ENCODE measurements at regions not wholly inside any gene's neighbourhood (a gene's known extent, or its start where the extent isn't known, plus 50 kb on each side); places are given as distances from the start of the nearest gene placed in this dataset.

DNA sequence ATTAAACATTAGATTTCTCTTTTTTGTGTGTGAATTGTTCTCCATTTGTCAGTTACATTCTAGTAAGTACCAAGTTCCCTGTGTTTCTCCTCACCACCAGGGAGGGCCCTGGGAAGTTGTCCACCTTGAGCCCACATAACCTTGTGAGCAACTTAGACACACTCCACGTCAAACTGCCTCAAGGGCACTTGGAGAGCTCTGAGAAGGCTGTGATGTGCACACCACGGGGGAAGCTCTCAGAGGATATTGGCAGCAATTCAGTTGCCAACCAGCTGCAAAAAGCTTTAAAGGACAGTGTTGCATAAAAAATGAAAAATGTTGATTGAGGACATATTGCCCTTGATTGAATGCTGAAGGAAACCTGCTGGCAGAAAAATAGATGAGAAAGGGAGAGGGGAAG, 743.6 kb downstream of the RNF144A start:
- Histone ChIP-seq H3K4me2 (ENCODE audit: low read length) (no peak overlapping the region), H3K9ac (ENCODE audit: low read length) (no peak overlapping the region), H3K36me3 (ENCODE audit: insufficient read depth, low read length) (no peaks in the 10 kb centered on the region), H3K79me2 (replicated peaks; ENCODE audit: insufficient read depth, low read length) (no peaks in the 10 kb centered on the region), H3K4me3 (ENCODE audit: low read length) (no peak overlapping the region), H3K27ac (ENCODE audit: low read length) (no peak overlapping the region), H2AFZ (ENCODE audit: low read depth, low read length) (no peak overlapping the region), H3K9me2 (ENCODE audit: insufficient read depth, low read length) (no peaks in the 10 kb centered on the region), H3F3A (ENCODE audit: insufficient read depth, low read length, poor library complexity, severe bottlenecking) (no peaks in the 10 kb centered on the region), H3K27me3 (ENCODE audit: insufficient read depth, low read depth, low read length) (no peaks in the 10 kb centered on the region), H3K9me3 (ENCODE audit: low read length) (no peaks in the 10 kb centered on the region), H4K20me1 (ENCODE audit: insufficient read depth) (no peaks in the 10 kb centered on the region)
- TF ChIP-seq, protein P1, sequence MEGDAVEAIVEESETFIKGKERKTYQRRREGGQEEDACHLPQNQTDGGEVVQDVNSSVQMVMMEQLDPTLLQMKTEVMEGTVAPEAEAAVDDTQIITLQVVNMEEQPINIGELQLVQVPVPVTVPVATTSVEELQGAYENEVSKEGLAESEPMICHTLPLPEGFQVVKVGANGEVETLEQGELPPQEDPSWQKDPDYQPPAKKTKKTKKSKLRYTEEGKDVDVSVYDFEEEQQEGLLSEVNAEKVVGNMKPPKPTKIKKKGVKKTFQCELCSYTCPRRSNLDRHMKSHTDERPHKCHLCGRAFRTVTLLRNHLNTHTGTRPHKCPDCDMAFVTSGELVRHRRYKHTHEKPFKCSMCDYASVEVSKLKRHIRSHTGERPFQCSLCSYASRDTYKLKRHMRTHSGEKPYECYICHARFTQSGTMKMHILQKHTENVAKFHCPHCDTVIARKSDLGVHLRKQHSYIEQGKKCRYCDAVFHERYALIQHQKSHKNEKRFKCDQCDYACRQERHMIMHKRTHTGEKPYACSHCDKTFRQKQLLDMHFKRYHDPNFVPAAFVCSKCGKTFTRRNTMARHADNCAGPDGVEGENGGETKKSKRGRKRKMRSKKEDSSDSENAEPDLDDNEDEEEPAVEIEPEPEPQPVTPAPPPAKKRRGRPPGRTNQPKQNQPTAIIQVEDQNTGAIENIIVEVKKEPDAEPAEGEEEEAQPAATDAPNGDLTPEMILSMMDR (IDR thresholded peaks at IDR 0.05; ENCODE audit: poor library complexity, severe bottlenecking) = no peak
- no peak for TF ChIP-seq SMC3 (conservative IDR thresholded peaks at IDR 0.05; ENCODE audit: poor library complexity)
- no peak for TF ChIP-seq TAF1 (IDR thresholded peaks at IDR 0.05; ENCODE audit: low read depth)
- TF ChIP-seq, protein P2, sequence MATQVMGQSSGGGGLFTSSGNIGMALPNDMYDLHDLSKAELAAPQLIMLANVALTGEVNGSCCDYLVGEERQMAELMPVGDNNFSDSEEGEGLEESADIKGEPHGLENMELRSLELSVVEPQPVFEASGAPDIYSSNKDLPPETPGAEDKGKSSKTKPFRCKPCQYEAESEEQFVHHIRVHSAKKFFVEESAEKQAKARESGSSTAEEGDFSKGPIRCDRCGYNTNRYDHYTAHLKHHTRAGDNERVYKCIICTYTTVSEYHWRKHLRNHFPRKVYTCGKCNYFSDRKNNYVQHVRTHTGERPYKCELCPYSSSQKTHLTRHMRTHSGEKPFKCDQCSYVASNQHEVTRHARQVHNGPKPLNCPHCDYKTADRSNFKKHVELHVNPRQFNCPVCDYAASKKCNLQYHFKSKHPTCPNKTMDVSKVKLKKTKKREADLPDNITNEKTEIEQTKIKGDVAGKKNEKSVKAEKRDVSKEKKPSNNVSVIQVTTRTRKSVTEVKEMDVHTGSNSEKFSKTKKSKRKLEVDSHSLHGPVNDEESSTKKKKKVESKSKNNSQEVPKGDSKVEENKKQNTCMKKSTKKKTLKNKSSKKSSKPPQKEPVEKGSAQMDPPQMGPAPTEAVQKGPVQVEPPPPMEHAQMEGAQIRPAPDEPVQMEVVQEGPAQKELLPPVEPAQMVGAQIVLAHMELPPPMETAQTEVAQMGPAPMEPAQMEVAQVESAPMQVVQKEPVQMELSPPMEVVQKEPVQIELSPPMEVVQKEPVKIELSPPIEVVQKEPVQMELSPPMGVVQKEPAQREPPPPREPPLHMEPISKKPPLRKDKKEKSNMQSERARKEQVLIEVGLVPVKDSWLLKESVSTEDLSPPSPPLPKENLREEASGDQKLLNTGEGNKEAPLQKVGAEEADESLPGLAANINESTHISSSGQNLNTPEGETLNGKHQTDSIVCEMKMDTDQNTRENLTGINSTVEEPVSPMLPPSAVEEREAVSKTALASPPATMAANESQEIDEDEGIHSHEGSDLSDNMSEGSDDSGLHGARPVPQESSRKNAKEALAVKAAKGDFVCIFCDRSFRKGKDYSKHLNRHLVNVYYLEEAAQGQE (IDR thresholded peaks at IDR 0.05; ENCODE audit: borderline replicate concordance) = no peak
- no peak for TF ChIP-seq RAD21 (conservative IDR thresholded peaks at IDR 0.05)
- no peak for TF ChIP-seq EZH2 (IDR thresholded peaks at IDR 0.05; ENCODE audit: borderline replicate concordance, insufficient read depth, low read length, poor library complexity, severe bottlenecking)
- no peak for TF ChIP-seq EP300 (conservative IDR thresholded peaks at IDR 0.05; ENCODE audit: poor library complexity, severe bottlenecking)
- no peak for TF ChIP-seq MXI1 (conservative IDR thresholded peaks at IDR 0.05; ENCODE audit: poor library complexity, severe bottlenecking)
- no peak for TF ChIP-seq POLR2AphosphoS5 (IDR thresholded peaks at IDR 0.05)

DNA sequence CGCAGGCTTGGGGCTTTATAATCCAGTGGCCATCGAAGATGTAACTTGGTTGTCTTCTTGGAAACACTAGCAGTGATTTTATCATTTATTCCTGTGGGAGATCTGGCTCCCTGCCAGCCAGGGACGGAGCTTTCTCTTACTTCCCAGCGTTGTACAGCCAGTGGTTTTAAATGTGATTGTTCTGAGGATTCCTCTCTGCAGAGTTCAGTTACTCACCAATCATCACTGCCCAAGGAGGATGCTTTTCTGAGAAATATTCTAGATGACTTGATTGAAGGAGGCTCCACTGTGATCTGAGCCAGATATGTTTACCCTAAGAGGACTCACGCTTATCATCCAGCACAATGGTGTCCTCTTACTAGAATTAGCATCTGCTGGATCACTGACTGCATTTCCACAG, 744.3 kb downstream of the RNF144A start:
- H3K27ac ChIP-seq (ENCODE audit: low read length) = no peak overlapping the region
- no peaks in the 10 kb centered on the region for H3K27me3 ChIP-seq (ENCODE audit: insufficient read depth, low read depth, low read length)
- no peaks in the 10 kb centered on the region for H4K20me1 ChIP-seq (ENCODE audit: insufficient read depth)
- H3K4me2 ChIP-seq (ENCODE audit: low read length) = no peak overlapping the region
- no peak overlapping the region for H2AFZ ChIP-seq (ENCODE audit: low read depth, low read length)
- H3K4me3 ChIP-seq (ENCODE audit: low read length) = no peak overlapping the region
- H3F3A ChIP-seq (ENCODE audit: insufficient read depth, low read length, poor library complexity, severe bottlenecking) = no peaks in the 10 kb centered on the region
- H3K9ac ChIP-seq (ENCODE audit: low read length) = no peak overlapping the region
- no peaks in the 10 kb centered on the region for H3K36me3 ChIP-seq (ENCODE audit: insufficient read depth, low read length)
- H3K9me2 ChIP-seq (ENCODE audit: insufficient read depth, low read length) = no peaks in the 10 kb centered on the region
- H3K79me2 ChIP-seq (replicated peaks; ENCODE audit: insufficient read depth, low read length) = no peaks in the 10 kb centered on the region
- no peak for TF ChIP-seq MXI1 (conservative IDR thresholded peaks at IDR 0.05; ENCODE audit: poor library complexity, severe bottlenecking)
- no peak for TF ChIP-seq RAD21 (conservative IDR thresholded peaks at IDR 0.05)
- TF ChIP-seq, protein P1 (IDR thresholded peaks at IDR 0.05; ENCODE audit: poor library complexity, severe bottlenecking) = no peak
- no peak for TF ChIP-seq POLR2AphosphoS5 (IDR thresholded peaks at IDR 0.05)
- no peak for TF ChIP-seq EP300 (conservative IDR thresholded peaks at IDR 0.05; ENCODE audit: poor library complexity, severe bottlenecking)
- no peak for TF ChIP-seq SMC3 (conservative IDR thresholded peaks at IDR 0.05; ENCODE audit: poor library complexity)
- TF ChIP-seq, protein P2 (IDR thresholded peaks at IDR 0.05; ENCODE audit: borderline replicate concordance) = no peak
- no peak for TF ChIP-seq EZH2 (IDR thresholded peaks at IDR 0.05; ENCODE audit: borderline replicate concordance, insufficient read depth, low read length, poor library complexity, severe bottlenecking)
- no peak for TF ChIP-seq TAF1 (IDR thresholded peaks at IDR 0.05; ENCODE audit: low read depth)
- no peaks in the 10 kb centered on the region for H3K9me3 ChIP-seq (ENCODE audit: low read length)

Measured in neural cell (in vitro differentiated cells).